ENCODE measurements at regions not wholly inside any gene's neighbourhood (a gene's known extent, or its start where the extent isn't known, plus 50 kb on each side); places are given as distances from the start of the nearest gene placed in this dataset.

DNA sequence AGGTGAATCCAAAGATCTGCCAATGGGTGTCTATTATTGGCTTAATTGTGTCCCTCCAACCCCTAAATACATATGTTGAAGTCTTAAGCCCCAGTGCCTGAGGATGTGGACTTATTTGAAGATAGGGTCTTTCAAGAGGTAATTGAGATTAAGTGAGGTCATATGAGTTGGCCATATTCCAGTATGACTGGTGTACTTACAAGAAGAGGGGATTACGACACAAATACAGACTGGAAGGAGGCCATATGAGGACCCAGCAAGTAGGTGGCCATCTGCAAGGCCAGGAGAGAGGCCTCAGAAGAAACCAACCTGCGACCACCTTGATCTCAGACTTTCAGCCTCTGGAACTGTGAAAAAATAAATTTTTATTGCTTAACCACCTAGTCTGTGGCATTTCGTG is 121.1 kb upstream of the FN1 start:
- no peak for TF ChIP-seq CTCF (IDR thresholded peaks at IDR 0.05)
- no peak for TF ChIP-seq POLR2A (IDR thresholded peaks at IDR 0.05)
